Stimulated activated CD8-positive, alpha-beta memory T cell treated with anti-CD3 and anti-CD28 coated beads, Interleukin-4, amount 100 ng/mL, for 48 hours (primary cell): ENCODE measurements at regions not wholly inside any gene's neighbourhood (a gene's known extent, or its start where the extent isn't known, plus 50 kb on each side); places are given as distances from the start of the nearest gene placed in this dataset.
"Not testable (repeated sequence)": the region's sequence is repeated elsewhere in the genome, so short reads cannot be mapped to it uniquely, and the experiment has no call there.

ENCODE experiments used
- DNase-seq: peaks from one replicate; pipeline ENCODE4 v3.0.0-alpha.2; 2020

- no peak for DNase-seq
These were observed 953.3 kb downstream of the TRHDE start for GRCh38 chr12:73225371-73225937.

GRCh38 chr12:73225941-73226340 is 953.8 kb downstream of the TRHDE start:
- no peak for DNase-seq

- DNase-seq: no peak
These were observed 954.4 kb downstream of the TRHDE start for GRCh38 chr12:73226593-73226992.

- DNase-seq: not testable (repeated sequence)
These were observed 956.7 kb downstream of the TRHDE start for GRCh38 chr12:73228828-73229227.

GRCh38 chr12:73235387-73235786 is 963.2 kb downstream of the TRHDE start:
- no peak for DNase-seq

- no peak for DNase-seq
These were observed 967.9 kb downstream of the TRHDE start for GRCh38 chr12:73240110-73240509.

- no peak for DNase-seq
These were observed 990.7 kb downstream of the TRHDE start for GRCh38 chr12:73262788-73263381.

GRCh38 chr12:73266206-73266605 is 994.0 kb downstream of the TRHDE start:
- no peak for DNase-seq

GRCh38 chr12:73274976-73275375 is 1002.8 kb downstream of the TRHDE start:
- DNase-seq: no peak

- DNase-seq: no peak
These were observed 1005.8 kb downstream of the TRHDE start for GRCh38 chr12:73277971-73278370.

- no peak for DNase-seq
These were observed 1029.4 kb downstream of the TRHDE start for GRCh38 chr12:73301530-73301929.

GRCh38 chr12:73307260-73307659 is 1035.1 kb downstream of the TRHDE start:
- no peak for DNase-seq

- DNase-seq: no peak
These were observed 1035.9 kb downstream of the TRHDE start for GRCh38 chr12:73308079-73308478.

GRCh38 chr12:73308747-73309146 is 1036.6 kb downstream of the TRHDE start:
- DNase-seq: no peak

GRCh38 chr12:73321319-73321718 is 1049.1 kb downstream of the TRHDE start:
- no peak for DNase-seq

- DNase-seq: no peak
These were observed 1049.6 kb downstream of the TRHDE start for GRCh38 chr12:73321776-73322175.

GRCh38 chr12:73330584-73331351 is 1058.6 kb downstream of the TRHDE start:
- no peak for DNase-seq

- no peak for DNase-seq
These were observed 1069.5 kb downstream of the TRHDE start for GRCh38 chr12:73341559-73342247.

- DNase-seq: no peak
These were observed 1070.6 kb downstream of the TRHDE start for GRCh38 chr12:73342733-73343132.

GRCh38 chr12:73352826-73353225 is 1080.7 kb downstream of the TRHDE start:
- DNase-seq: no peak

- no peak for DNase-seq
These were observed 1089.1 kb downstream of the TRHDE start for GRCh38 chr12:73361156-73361863.

GRCh38 chr12:73361864-73362230 is 1089.7 kb downstream of the TRHDE start:
- no peak for DNase-seq

GRCh38 chr12:73362666-73363065 is 1090.5 kb downstream of the TRHDE start:
- DNase-seq: no peak
